ENCODE measurements at regions not wholly inside any gene's neighbourhood (a gene's known extent, or its start where the extent isn't known, plus 50 kb on each side); places are given as distances from the start of the nearest gene placed in this dataset.
A peak's percentile ranks its signal among the peaks of the same experiment; 100 is the strongest.
"Not testable (repeated sequence)": the region's sequence is repeated elsewhere in the genome, so short reads cannot be mapped to it uniquely, and the experiment has no call there.

DNA sequence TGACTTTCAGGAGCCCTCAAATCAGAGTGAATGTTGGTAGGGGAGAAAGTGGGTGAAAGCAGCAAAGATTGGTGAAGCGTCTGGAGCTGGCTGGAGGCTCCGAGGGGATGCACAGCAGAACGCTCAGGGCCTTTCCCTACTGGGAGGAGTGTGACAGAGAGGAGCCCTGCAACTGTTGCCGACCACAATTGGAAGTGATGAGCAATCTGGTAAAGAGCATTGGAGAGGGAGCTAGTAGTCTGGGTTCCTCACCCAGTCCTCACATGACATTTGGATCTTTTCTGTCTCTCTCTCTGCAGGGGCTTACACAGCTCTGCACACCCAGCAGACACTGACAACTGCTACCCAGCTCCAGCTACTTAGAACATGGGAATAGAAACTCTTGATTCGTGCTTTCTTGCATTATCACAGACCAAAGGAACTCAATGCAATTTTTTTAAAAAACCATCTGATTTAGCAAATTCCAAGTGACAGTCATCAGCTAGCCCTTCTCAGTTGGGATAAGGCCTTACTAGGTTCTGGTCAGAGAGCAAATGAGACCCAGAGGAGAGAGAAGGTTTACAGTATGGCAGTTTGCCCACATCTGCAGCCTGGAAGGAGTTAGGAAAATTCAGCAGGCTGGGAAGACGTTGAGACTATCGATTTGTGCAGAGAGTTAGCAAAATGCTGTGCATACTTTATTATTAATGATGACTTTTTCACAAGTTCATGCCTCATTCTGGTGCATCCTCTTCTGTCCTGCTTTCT, 278.0 kb upstream of the PLET1 start:
- H3K4me2 ChIP-seq: no peak overlapping the region
- H3K36me3 ChIP-seq: no peaks in the 10 kb centered on the region
- TF ChIP-seq Cebpa-rat (IDR thresholded peaks at IDR 0.05): no peak
- no peaks in the 10 kb centered on the region for H4K20me1 ChIP-seq
- H3K9ac ChIP-seq: no peak overlapping the region
- no peaks in the 10 kb centered on the region for H3K9me3 ChIP-seq
- no peak overlapping the region for H3K27ac ChIP-seq
- no peaks in the 10 kb centered on the region for H3K27me3 ChIP-seq
- peaks cover 43% of the 10 kb centered on the region for H3K4me1 ChIP-seq
- H3K4me3 ChIP-seq: no peak overlapping the region

DNA sequence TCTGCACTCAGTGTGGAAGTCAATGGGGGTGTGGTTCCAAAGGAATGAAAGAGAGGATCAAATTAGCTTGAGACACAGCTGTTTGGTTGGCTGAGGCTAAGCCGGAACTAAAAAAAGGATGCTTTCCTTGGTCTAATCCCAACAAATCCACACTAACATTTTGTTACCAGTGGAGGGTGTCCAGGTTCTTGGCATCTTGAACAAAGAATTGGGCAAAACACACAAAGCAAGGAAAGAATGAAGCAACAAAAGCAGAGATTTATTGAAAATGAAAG, 278.6 kb upstream of the PLET1 start:
- H3K27ac ChIP-seq, H3K27me3 ChIP-seq, H3K4me3 ChIP-seq, H3K36me3 ChIP-seq, H3K9me3 ChIP-seq, H4K20me1 ChIP-seq, H3K4me2 ChIP-seq, H3K9ac ChIP-seq: not testable (repeated sequence)
- peaks cover 44% of the 10 kb centered on the region for H3K4me1 ChIP-seq

DNA sequence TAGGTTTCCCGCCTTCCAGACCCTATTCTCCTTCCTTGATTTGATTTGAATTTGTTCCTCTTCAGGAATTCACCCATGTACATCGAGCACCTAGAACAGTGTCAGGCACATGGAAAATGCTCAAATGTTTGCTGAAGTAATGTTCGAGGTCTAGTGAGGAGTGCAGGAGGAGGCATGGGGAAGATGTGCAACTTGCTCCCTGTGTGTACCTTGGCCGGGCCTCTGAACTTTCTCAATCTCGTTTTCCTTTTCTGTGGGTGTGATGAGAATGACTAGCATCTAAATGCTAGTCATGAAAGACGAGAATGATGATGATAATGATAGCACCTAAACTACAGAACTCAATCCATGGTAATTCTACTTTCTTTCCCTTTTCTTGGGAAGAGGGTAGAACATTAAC, 279.1 kb upstream of the PLET1 start:
- Histone ChIP-seq H3K4me2 (peak overlapping the region; percentile 70), H3K9ac (no peak overlapping the region), H3K4me3 (no peak overlapping the region), H3K27me3 (no peaks in the 10 kb centered on the region), H4K20me1 (no peaks in the 10 kb centered on the region), H3K27ac (no peak overlapping the region), H3K4me1 (peaks cover 44% of the 10 kb centered on the region), H3K36me3 (no peaks in the 10 kb centered on the region), H3K9me3 (no peaks in the 10 kb centered on the region)
- TF ChIP-seq Cebpa-rat (IDR thresholded peaks at IDR 0.05): no peak

DNA sequence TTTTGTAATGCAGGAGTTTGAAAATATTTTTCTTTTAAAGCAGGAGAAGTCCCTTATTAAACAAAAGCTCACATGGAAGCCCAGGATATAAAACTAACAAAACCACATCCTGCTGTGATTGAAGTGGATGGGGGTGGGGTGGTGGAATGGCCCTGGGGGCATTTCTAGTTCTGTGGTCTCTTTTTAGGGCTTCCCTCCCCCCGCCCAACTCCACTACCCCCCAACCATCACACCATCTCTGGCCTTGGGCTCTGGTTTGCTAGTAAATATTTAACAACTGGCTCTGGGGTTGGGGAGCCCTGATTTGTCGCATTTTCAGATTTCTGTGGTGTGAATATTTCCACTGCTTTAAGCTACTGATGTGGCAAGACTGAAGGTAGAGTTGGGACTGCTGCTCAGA, 279.6 kb upstream of the PLET1 start:
- no peak overlapping the region for H3K27ac ChIP-seq
- peak overlapping the region; percentile 70 for H3K4me2 ChIP-seq
- no peak overlapping the region for H3K9ac ChIP-seq
- H3K27me3 ChIP-seq: no peaks in the 10 kb centered on the region
- H4K20me1 ChIP-seq: no peaks in the 10 kb centered on the region
- H3K9me3 ChIP-seq: no peaks in the 10 kb centered on the region
- peaks cover 44% of the 10 kb centered on the region for H3K4me1 ChIP-seq
- TF ChIP-seq Cebpa-rat (IDR thresholded peaks at IDR 0.05): no peak
- no peaks in the 10 kb centered on the region for H3K36me3 ChIP-seq
- no peak overlapping the region for H3K4me3 ChIP-seq

DNA sequence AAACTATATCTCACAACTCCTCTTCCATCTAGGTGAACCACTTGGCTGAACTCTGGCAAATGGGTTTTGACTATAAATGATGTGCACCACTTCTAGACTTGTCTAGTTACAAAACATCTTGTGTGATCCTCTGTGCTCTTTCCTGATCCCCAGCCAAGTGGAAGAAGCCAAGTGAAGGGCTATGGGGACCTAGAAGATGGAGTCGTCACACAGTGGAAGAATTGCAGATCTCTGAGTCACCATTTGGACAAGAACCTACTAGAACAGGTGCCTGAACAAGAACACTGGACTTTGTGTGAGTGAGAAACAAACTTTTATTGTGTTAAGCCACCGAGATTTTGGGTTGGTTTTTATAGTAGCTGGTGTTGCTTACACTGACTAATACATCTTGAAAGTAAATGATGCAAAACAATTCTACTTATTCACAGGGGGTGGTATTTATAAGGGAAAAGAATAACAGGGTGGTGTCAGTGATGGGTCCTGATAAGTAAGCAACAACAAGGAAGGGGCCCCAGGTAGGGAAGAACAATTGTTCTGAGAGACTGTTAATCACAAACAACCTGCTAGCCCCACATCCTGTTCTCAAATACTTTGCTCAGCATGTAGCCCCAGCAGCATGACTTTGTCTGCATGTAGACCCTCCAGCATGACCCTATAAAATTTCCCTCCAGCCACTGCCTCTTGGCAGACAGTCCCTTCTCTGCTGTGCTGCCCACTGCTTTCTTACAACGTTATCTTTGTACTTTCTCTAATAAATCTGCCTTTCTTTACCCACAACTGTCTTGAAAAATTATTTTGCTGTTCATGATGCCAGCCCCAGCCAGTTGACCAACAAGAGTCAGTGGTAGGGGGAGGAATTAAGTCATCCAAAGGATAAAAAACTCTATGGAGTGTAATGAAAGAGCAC, 280.7 kb upstream of the PLET1 start:
- H3K4me1 ChIP-seq: peaks cover 44% of the 10 kb centered on the region
- TF ChIP-seq Cebpa-rat (IDR thresholded peaks at IDR 0.05): no peak
- H3K27me3 ChIP-seq: no peaks in the 10 kb centered on the region
- H3K9ac ChIP-seq: no peak overlapping the region
- H3K4me2 ChIP-seq: peak overlapping the region; percentile 70; the same call in 1 of the 2 replicates
- H3K4me3 ChIP-seq: no peak overlapping the region
- H4K20me1 ChIP-seq: no peaks in the 10 kb centered on the region
- H3K27ac ChIP-seq: no peak overlapping the region
- H3K36me3 ChIP-seq: no peaks in the 10 kb centered on the region
- no peaks in the 10 kb centered on the region for H3K9me3 ChIP-seq

DNA sequence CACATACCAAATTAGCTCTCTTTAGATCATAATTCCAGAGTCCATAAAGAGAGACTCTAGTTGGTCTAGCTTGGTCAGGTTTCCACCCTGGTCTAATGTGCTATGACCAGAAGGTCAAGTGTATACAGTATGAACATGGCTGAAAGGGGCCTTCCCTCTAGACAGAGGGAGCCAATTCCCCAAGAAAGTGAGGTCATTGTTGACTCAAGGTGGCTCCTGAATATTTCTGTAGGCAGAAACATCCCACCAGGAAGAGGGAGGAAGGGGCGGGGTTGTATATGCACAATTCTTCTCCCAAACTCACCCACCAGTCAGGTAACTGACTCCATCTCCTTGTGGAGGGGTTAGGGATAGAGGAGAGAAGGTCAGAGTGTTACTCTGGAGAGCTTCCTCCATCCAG, 281.8 kb upstream of the PLET1 start:
- no peak overlapping the region for H3K4me3 ChIP-seq
- no peak overlapping the region for H3K27ac ChIP-seq
- no peak for TF ChIP-seq Cebpa-rat (IDR thresholded peaks at IDR 0.05)
- no peak overlapping the region for H3K9ac ChIP-seq
- H4K20me1 ChIP-seq: no peaks in the 10 kb centered on the region
- H3K4me2 ChIP-seq: no peak overlapping the region
- H3K27me3 ChIP-seq: no peaks in the 10 kb centered on the region
- H3K4me1 ChIP-seq: peaks cover 33% of the 10 kb centered on the region
- no peaks in the 10 kb centered on the region for H3K9me3 ChIP-seq
- H3K36me3 ChIP-seq: no peaks in the 10 kb centered on the region

DNA sequence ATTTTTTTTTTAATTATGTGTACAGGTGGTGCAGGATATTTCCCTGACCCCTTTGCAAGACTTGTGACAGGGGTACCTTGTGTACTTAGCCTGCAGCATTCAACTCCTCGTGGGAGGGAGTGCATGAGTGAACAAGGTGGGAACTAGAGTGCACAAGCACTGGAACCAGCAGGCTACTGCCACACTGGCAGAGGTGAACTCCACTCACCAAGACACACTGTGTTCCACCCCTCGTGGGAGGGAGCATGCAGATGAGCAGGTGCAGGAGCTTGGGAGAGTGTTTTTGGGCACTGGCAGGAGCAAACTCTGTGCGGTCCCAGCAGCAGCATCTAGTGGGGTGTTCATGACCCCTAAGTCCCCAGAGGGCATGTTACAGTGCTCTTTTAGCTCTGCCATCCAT, 282.7 kb upstream of the PLET1 start:
- no peaks in the 10 kb centered on the region for H3K9me3 ChIP-seq
- H3K4me2 ChIP-seq: 0 out of 2 replicates have a peak overlapping the region, but pooled peaks have one; percentile 6
- no peaks in the 10 kb centered on the region for H3K27me3 ChIP-seq
- H3K9ac ChIP-seq: no peak overlapping the region
- H3K4me3 ChIP-seq: no peak overlapping the region
- no peaks in the 10 kb centered on the region for H3K36me3 ChIP-seq
- peaks cover 25% of the 10 kb centered on the region for H3K4me1 ChIP-seq
- H4K20me1 ChIP-seq: no peaks in the 10 kb centered on the region
- no peak overlapping the region for H3K27ac ChIP-seq
- TF ChIP-seq Cebpa-rat (IDR thresholded peaks at IDR 0.05): no peak

DNA sequence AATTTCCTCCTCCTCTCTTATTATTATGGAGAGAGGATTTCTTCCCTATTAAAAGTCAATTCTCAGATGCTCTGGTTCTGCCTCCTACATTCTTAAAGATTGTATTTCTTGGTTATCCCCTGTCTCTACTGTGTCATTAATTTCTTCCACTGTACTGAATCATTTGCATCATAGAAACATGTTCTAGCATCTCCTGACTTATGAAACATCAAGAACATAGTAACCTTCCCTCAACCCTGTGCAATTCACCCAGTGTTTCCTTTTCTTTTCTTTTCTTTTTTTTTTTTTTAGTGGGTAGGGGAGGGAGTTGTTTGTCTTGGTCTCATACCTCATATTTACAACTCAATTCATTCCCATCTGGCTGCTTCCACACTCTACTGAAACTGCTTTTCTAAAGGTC, 288.0 kb upstream of the PLET1 start:
- 0 out of 2 replicates have a peak, but pooled peaks cover 2% of the 10 kb centered on the region for H3K4me1 ChIP-seq
- H3K4me3 ChIP-seq: no peak overlapping the region
- H4K20me1 ChIP-seq: no peaks in the 10 kb centered on the region
- no peak overlapping the region for H3K4me2 ChIP-seq
- no peaks in the 10 kb centered on the region for H3K27me3 ChIP-seq
- no peaks in the 10 kb centered on the region for H3K9me3 ChIP-seq
- no peaks in the 10 kb centered on the region for H3K36me3 ChIP-seq
- H3K9ac ChIP-seq: no peak overlapping the region
- H3K27ac ChIP-seq: no peak overlapping the region
- no peak for TF ChIP-seq Cebpa-rat (IDR thresholded peaks at IDR 0.05)

DNA sequence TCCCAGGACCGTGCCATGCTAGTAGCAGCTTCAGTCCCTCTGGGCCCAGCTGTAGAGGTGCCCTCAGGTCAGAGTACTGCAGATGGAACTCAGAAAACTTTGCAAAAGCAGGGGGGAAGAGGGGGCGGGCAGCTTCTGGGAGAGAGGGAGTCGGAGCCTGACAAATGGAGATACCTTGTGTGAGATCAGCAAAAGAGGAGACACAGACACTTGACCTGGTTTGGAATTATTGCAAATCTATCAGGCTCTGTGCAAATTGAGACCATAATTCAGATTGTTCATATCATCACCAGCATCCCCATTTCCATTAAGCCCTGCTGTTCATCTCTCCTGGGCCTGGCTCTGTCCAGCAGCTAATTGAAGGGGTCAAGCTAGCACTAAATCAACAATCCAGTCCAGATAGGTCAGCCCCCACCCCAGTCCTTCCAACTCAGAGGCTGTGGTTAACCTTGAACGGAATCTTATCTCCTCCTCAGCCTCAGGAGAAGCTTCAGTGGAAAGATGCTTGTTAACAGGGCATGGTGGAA, 292.6 kb upstream of the PLET1 start:
- no peaks in the 10 kb centered on the region for H3K27me3 ChIP-seq
- no peaks in the 10 kb centered on the region for H4K20me1 ChIP-seq
- no peak overlapping the region for H3K4me2 ChIP-seq
- H3K4me3 ChIP-seq: no peak overlapping the region
- no peaks in the 10 kb centered on the region for H3K9me3 ChIP-seq
- no peaks in the 10 kb centered on the region for H3K36me3 ChIP-seq
- H3K27ac ChIP-seq: no peak overlapping the region
- H3K4me1 ChIP-seq: no peaks in the 10 kb centered on the region
- no peak overlapping the region for H3K9ac ChIP-seq
- no peak for TF ChIP-seq Cebpa-rat (IDR thresholded peaks at IDR 0.05)

DNA sequence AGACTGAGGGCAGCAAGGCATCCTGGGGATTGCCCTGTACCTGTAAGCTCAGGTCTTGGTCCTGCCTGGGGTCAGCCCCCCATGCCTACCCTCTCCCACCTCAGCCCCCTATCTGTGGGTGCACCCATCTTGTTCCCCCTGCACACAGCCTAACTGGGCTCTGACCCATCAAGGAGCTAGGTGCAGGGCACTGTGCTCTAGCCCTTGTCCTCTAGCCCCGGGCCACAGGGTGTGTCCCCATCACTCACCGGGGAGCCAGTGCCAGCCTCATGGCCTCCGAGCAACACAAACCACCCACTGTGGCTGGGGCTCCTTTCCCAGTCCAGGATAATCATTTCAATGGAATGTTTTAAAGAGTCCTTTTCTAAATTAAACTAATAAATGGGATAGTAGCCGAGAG, 293.9 kb upstream of the PLET1 start:
- no peak for TF ChIP-seq Cebpa-rat (IDR thresholded peaks at IDR 0.05)
- no peaks in the 10 kb centered on the region for H3K27me3 ChIP-seq
- no peak overlapping the region for H3K4me2 ChIP-seq
- H3K9ac ChIP-seq: no peak overlapping the region
- H3K4me1 ChIP-seq: no peaks in the 10 kb centered on the region
- no peak overlapping the region for H3K27ac ChIP-seq
- no peaks in the 10 kb centered on the region for H3K9me3 ChIP-seq
- no peaks in the 10 kb centered on the region for H4K20me1 ChIP-seq
- no peak overlapping the region for H3K4me3 ChIP-seq
- H3K36me3 ChIP-seq: no peaks in the 10 kb centered on the region

All from BLaER1 (cell line).